ENCODE measurements at regions not wholly inside any gene's neighbourhood (a gene's known extent, or its start where the extent isn't known, plus 50 kb on each side); places are given as distances from the start of the nearest gene placed in this dataset.

DNA sequence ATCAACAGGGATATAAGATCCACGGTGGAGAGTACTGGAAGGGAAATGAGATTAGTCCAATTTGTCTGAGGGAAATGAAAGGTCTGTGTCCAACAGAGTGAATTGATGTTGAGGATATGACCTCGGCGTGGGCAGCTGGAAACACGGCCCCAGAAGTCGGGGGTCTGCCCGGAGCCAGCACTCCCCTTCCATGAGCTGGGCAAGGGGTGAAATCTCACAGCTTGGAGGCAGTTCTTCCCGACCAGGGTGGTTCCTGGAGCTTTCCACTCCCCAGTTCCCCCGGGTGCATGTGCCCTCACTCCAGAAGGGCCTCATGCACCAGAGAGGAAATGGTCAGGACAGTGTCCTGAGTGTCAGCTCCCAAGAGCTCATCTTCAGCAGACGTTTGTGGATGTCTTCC, 264.7 kb upstream of the PPP2R2D start:
- TF ChIP-seq, protein P1, sequence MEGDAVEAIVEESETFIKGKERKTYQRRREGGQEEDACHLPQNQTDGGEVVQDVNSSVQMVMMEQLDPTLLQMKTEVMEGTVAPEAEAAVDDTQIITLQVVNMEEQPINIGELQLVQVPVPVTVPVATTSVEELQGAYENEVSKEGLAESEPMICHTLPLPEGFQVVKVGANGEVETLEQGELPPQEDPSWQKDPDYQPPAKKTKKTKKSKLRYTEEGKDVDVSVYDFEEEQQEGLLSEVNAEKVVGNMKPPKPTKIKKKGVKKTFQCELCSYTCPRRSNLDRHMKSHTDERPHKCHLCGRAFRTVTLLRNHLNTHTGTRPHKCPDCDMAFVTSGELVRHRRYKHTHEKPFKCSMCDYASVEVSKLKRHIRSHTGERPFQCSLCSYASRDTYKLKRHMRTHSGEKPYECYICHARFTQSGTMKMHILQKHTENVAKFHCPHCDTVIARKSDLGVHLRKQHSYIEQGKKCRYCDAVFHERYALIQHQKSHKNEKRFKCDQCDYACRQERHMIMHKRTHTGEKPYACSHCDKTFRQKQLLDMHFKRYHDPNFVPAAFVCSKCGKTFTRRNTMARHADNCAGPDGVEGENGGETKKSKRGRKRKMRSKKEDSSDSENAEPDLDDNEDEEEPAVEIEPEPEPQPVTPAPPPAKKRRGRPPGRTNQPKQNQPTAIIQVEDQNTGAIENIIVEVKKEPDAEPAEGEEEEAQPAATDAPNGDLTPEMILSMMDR (IDR thresholded peaks at IDR 0.05): no peak
- TF ChIP-seq POLR2A (IDR thresholded peaks at IDR 0.05): no peak
